GM19240 (cell line): ENCODE measurements at regions not wholly inside any gene's neighbourhood (a gene's known extent, or its start where the extent isn't known, plus 50 kb on each side); places are given as distances from the start of the nearest gene placed in this dataset.
"Not testable (repeated sequence)": the region's sequence is repeated elsewhere in the genome, so short reads cannot be mapped to it uniquely, and the experiment has no call there.

Source experiments
- DNase-seq: peaks from one replicate; pipeline ENCODE4 v3.0.0; 2011; ENCODE audit warnings: low spot score; ENCODE audit not compliant: insufficient read length

GRCh38 chr1:90826024-90826423 lies 108.9 kb upstream of the BARHL2 start:
- no peak for DNase-seq

- no peak for DNase-seq
These were observed 107.4 kb upstream of the BARHL2 start for GRCh38 chr1:90824551-90824950.

GRCh38 chr1:90823686-90824085 lies 106.6 kb upstream of the BARHL2 start:
- no peak for DNase-seq

- no peak for DNase-seq
These were observed 104.8 kb upstream of the BARHL2 start for GRCh38 chr1:90821788-90822359.

- no peak for DNase-seq
These were observed 104.2 kb upstream of the BARHL2 start for GRCh38 chr1:90821152-90821787.

GRCh38 chr1:90820745-90821144 lies 103.6 kb upstream of the BARHL2 start:
- no peak for DNase-seq

- no peak for DNase-seq
These were observed 100.3 kb upstream of the BARHL2 start for GRCh38 chr1:90817399-90817798.

GRCh38 chr1:90812237-90812636 lies 95.1 kb upstream of the BARHL2 start:
- DNase-seq, result not testable (repeated sequence)

GRCh38 chr1:90811444-90811950 lies 94.4 kb upstream of the BARHL2 start:
- not testable (repeated sequence) for DNase-seq

GRCh38 chr1:90810681-90811080 lies 93.6 kb upstream of the BARHL2 start:
- no peak for DNase-seq

- DNase-seq, result no peak
These were observed 92.9 kb upstream of the BARHL2 start for GRCh38 chr1:90809996-90810395.

GRCh38 chr1:90809093-90809492 lies 92.0 kb upstream of the BARHL2 start:
- no peak for DNase-seq

GRCh38 chr1:90807329-90807728 lies 90.2 kb upstream of the BARHL2 start:
- DNase-seq, result no peak

GRCh38 chr1:90802622-90803021 lies 85.5 kb upstream of the BARHL2 start:
- no peak for DNase-seq

GRCh38 chr1:90800012-90800717 lies 83.1 kb upstream of the BARHL2 start:
- no peak for DNase-seq

- no peak for DNase-seq
These were observed 82.2 kb upstream of the BARHL2 start for GRCh38 chr1:90799326-90799725.

- no peak for DNase-seq
These were observed 81.8 kb upstream of the BARHL2 start for GRCh38 chr1:90798883-90799282.

- DNase-seq, result no peak
These were observed 81.2 kb upstream of the BARHL2 start for GRCh38 chr1:90798344-90798743.

- DNase-seq, result no peak
These were observed 78.3 kb upstream of the BARHL2 start for GRCh38 chr1:90795431-90795830.

GRCh38 chr1:90786709-90787108 lies 69.6 kb upstream of the BARHL2 start:
- no peak for DNase-seq

GRCh38 chr1:90784186-90784847 lies 67.2 kb upstream of the BARHL2 start:
- DNase-seq, result no peak

GRCh38 chr1:90783181-90783580 lies 66.1 kb upstream of the BARHL2 start:
- no peak for DNase-seq
